GM12878 (cell line): ENCODE measurements at regions not wholly inside any gene's neighbourhood (a gene's known extent, or its start where the extent isn't known, plus 50 kb on each side); places are given as distances from the start of the nearest gene placed in this dataset.

Experiments used
- ATAC-seq: fragments of 200-7000 bp; cut with Tn5 transposase; 3 replicates; pipeline ENCODE4 v1.9.1; 2020; ENCODE audit warnings: mild to moderate bottlenecking, moderate library complexity
- BruUV-seq: library from RNA; stranded (reverse); fragments of 400-500 nt; replicated peaks from 2 replicates; lab custom pipeline; 2021; lab: Mats Ljungman, UMichigan
- CTCF ChIA-PET: fragments of 300-600 bp; sonication (Branson Sonifier 250); formaldehyde crosslinking; extraction: SDS; loops from one replicate; lab custom pipeline; 2021; ENCODE audit warnings: inconsistent platforms; lab: Yijun Ruan, JAX
- POLR2A ChIA-PET: fragments of 350-600 bp; formaldehyde crosslinking; extraction: SDS; loops from one replicate; lab custom pipeline; 2021; ENCODE audit warnings: inconsistent platforms; lab: Charles Lee
- RAD21 ChIA-PET: fragments of 300-600 bp; sonication (Branson Sonifier 250); formaldehyde crosslinking; loops from one replicate; lab custom pipeline; 2023; ENCODE audit warnings: antibody characterized with exemption; ENCODE audit not compliant: unreplicated experiment; lab: Charles Lee
- SMC1A ChIA-PET: fragments of 300-600 bp; sonication (Branson Sonifier 250); formaldehyde crosslinking; loops from one replicate; lab custom pipeline; 2023; ENCODE audit not compliant: unreplicated experiment, uncharacterized antibody; lab: Charles Lee
- DNase-seq: peaks from one replicate; pipeline ENCODE4 v3.0.0-alpha.2; 2011; ENCODE audit warnings: low read depth, low spot score
- FAIRE-seq: peaks from 3 replicates; lab custom pipeline; 2011; peaks lifted over from hg19 to GRCh38; lab: Jason Lieb, UNC
- H2AFZ ChIP-seq: 2 replicates; pipeline ENCODE4 v1.6.0; 2011; ENCODE audit warnings: low read depth, low read length, control low read depth; ENCODE audit not compliant: control insufficient read depth
- H3K27ac ChIP-seq: 2 replicates; pipeline ENCODE4 v1.5.1; 2011; ENCODE audit warnings: control low read depth; ENCODE audit not compliant: control insufficient read depth, insufficient read depth
- H3K27me3 ChIP-seq, 2 experiments: replicated peaks in 1 of 2; 2 replicates each; pipeline versions ENCODE4 v1.6.0 to v1.6.1; 2011; ENCODE audit warnings: low read length in 1 of 2; ENCODE audit not compliant: control insufficient read depth in 2 of 2, insufficient read depth in 2 of 2
- H3K36me3 ChIP-seq, 2 experiments: 2 replicates each; pipeline ENCODE4 v1.5.1; 2011; ENCODE audit warnings: low read length in 1 of 2; ENCODE audit not compliant: control insufficient read depth in 2 of 2, insufficient read depth in 2 of 2
- H3K4me1 ChIP-seq: 2 replicates; pipeline ENCODE4 v1.6.1; 2011; ENCODE audit warnings: mild to moderate bottlenecking, low read length, moderate library complexity, mixed read lengths; ENCODE audit not compliant: control insufficient read depth, insufficient read depth
- H3K4me2 ChIP-seq: 2 replicates; pipeline ENCODE4 v1.6.0; 2011; ENCODE audit warnings: control low read depth; ENCODE audit not compliant: control insufficient read depth, insufficient read depth
- H3K4me3 ChIP-seq: fragments of 200-600 bp; sonication (generic); 2 replicates; pipeline ENCODE4 v1.5.1; 2016
- H3K79me2 ChIP-seq: 2 replicates; pipeline ENCODE4 v1.6.0; 2011; ENCODE audit warnings: low read length; ENCODE audit not compliant: control insufficient read depth, insufficient read depth
- H3K9ac ChIP-seq: 2 replicates; pipeline ENCODE4 v1.8.0; 2011; ENCODE audit warnings: low read length, control low read depth, mixed read lengths; ENCODE audit not compliant: control insufficient read depth, insufficient read depth
- H3K9me3 ChIP-seq: replicated peaks from 3 replicates; pipeline ENCODE4 v1.5.1; 2011; ENCODE audit warnings: mild to moderate bottlenecking, low read length; ENCODE audit not compliant: control insufficient read depth, insufficient read depth
- H4K20me1 ChIP-seq: 2 replicates; pipeline ENCODE4 v1.6.0; 2011; ENCODE audit not compliant: control insufficient read depth, insufficient read depth
- ASH2L ChIP-seq: fragments of 300-600, 200-600 bp; sonication (generic); IDR thresholded peaks from 2 replicates; pipeline ENCODE4 v1.6.1; 2017; ENCODE audit warnings: low read depth, mild to moderate bottlenecking, borderline replicate concordance
- CEBPZ ChIP-seq: fragments of 150-350 bp; IDR thresholded peaks from 2 replicates; pipeline ENCODE4 v1.6.1; 2016; ENCODE audit warnings: low read depth, low read length
- ESRRA ChIP-seq: IDR thresholded peaks from 2 replicates; pipeline ENCODE4 v1.6.1; 2012; ENCODE audit warnings: mild to moderate bottlenecking, low read length, improper control_type of control experiment
- ETV6 ChIP-seq, 2 experiments: fragments of 450-650 bp in 1 of 2; IDR thresholded peaks in 1 of 2; conservative IDR thresholded peaks in 1 of 2; 2 replicates each; pipeline ENCODE4 v1.6.1; 2014; ENCODE audit warnings: antibody characterized with exemption in 1 of 2, borderline replicate concordance in 1 of 2, low read depth in 1 of 2, mild to moderate bottlenecking in 1 of 2, moderate library complexity in 1 of 2
- FOS ChIP-seq: IDR thresholded peaks from 3 replicates; pipeline ENCODE4 v1.6.1; 2011; ENCODE audit warnings: borderline replicate concordance; ENCODE audit not compliant: insufficient read length; ENCODE audit errors: extremely low read depth
- HDAC6 ChIP-seq: fragments of 200-600 bp; sonication (generic); IDR thresholded peaks from one replicate; pipeline ENCODE4 v1.8.0; 2017; ENCODE audit warnings: antibody characterized with exemption; ENCODE audit not compliant: unreplicated experiment
- MEF2A ChIP-seq: IDR thresholded peaks from 2 replicates; pipeline ENCODE4 v1.6.1; 2011; ENCODE audit warnings: low read depth, mild to moderate bottlenecking, low read length, moderate library complexity; ENCODE audit not compliant: insufficient read depth
- PBX3 ChIP-seq: IDR thresholded peaks from 2 replicates; pipeline ENCODE4 v1.6.1; 2011; ENCODE audit warnings: mild to moderate bottlenecking, low read depth, low read length, moderate library complexity; ENCODE audit not compliant: insufficient replicate concordance
- SKIL ChIP-seq: fragments of 450-650 bp; IDR thresholded peaks from 2 replicates; pipeline ENCODE4 v1.6.1; 2017; ENCODE audit warnings: mild to moderate bottlenecking, low read depth, inconsistent platforms; ENCODE audit not compliant: poor library complexity, severe bottlenecking
- ZNF24 ChIP-seq: fragments of 450-650 bp; IDR thresholded peaks from 2 replicates; pipeline ENCODE4 v1.6.1; 2017; ENCODE audit warnings: antibody characterized with exemption, mild to moderate bottlenecking
- ZNF384 ChIP-seq: IDR thresholded peaks from 2 replicates; pipeline ENCODE4 v1.6.1; 2012; ENCODE audit warnings: low read depth, mild to moderate bottlenecking, low read length, improper control_type of control experiment, borderline replicate concordance
- WGBS: methylation state at CpG from one replicate; pipeline ENCODE4 v1.1.6; 2016; ENCODE audit warnings: low lambda C conversion rate; ENCODE audit not compliant: insufficient replicate concordance, insufficient coverage; ENCODE audit errors: missing lambda C conversion rate; 5-methylcytosine and 5-hydroxymethylcytosine counted together
- in situ Hi-C: fragments of 300-500 bp; cut with MboI; formaldehyde crosslinking; loops from 9 replicates; pipeline ENCODE4 v1.14.3; 2018; ENCODE audit warnings: mixed read lengths
- intact Hi-C: fragments of 100-400 bp; cut with micrococcal nuclease; formaldehyde crosslinking; loops from one replicate; pipeline ENCODE4 v1.14.2; 2022; ENCODE audit not compliant: unreplicated experiment

GRCh38 chr3:31472479-31473390 is 60.0 kb upstream of the STT3B start (continued):
- TF ChIP-seq SKIL (no peak), PBX3 (no peak), HDAC6 (no peak)

GRCh38 chr3:31476209-31476608 is 56.5 kb upstream of the STT3B start:
- Histone ChIP-seq H3K27me3 (no peaks in the 10 kb centered on the region), H3K27ac (no peak overlapping the region), H4K20me1 (no peaks in the 10 kb centered on the region), H3K9ac (no peak overlapping the region), H3K4me2 (no peak overlapping the region), H2AFZ (no peak overlapping the region), H3K79me2 (no peaks in the 10 kb centered on the region), H3K36me3 (no peaks in the 10 kb centered on the region), H3K4me1 (no peaks in the 10 kb centered on the region), H3K9me3 (peaks cover 2% of the 10 kb centered on the region; the same call in 1 of the 3 replicates), H3K4me3 (no peak overlapping the region)
- RAD21 ChIA-PET: no interaction called here
- no TSS peak for BruUV-seq
- in situ Hi-C loops (no loop called here), intact Hi-C loops (no loop called here)
- ATAC-seq: no peak
- no peak for FAIRE-seq
- POLR2A ChIA-PET: no interaction called here
- CTCF ChIA-PET: interaction anchor here (0.7 kb wide), 1 partner anchor 10 kb away, joined by 4 read pairs; no protein-coding TSS in a partner anchor
- SMC1A ChIA-PET: interaction anchor here (1.1 kb wide), 1 partner anchor 11 kb away, joined by 3 read pairs; no protein-coding TSS in a partner anchor
- 55% methylated on average over 4 of the region's 4 CpGs for WGBS
- DNase-seq: no peak
- TF ChIP-seq ZNF384 (no peak), FOS (no peak), ASH2L (no peak), MEF2A (no peak), ZNF24 (no peak), CEBPZ (no peak), ESRRA (no peak), ETV6 (conservative IDR thresholded peaks at IDR 0.05 in 1 of 2, IDR thresholded peaks at IDR 0.05 in 1 of 2; ENCODE audit: borderline replicate concordance in 1 of 2, low read depth in 1 of 2) (no peak)
